8988T (cell line): ENCODE measurements at regions not wholly inside any gene's neighbourhood (a gene's known extent, or its start where the extent isn't known, plus 50 kb on each side); places are given as distances from the start of the nearest gene placed in this dataset.

Source experiments
- DNase-seq: peaks from one replicate; pipeline ENCODE4 v3.0.0; 2011

GRCh38 chr6:49097116-49097515 lies 365.9 kb downstream of the MMUT start:
- no peak for DNase-seq

DNA sequence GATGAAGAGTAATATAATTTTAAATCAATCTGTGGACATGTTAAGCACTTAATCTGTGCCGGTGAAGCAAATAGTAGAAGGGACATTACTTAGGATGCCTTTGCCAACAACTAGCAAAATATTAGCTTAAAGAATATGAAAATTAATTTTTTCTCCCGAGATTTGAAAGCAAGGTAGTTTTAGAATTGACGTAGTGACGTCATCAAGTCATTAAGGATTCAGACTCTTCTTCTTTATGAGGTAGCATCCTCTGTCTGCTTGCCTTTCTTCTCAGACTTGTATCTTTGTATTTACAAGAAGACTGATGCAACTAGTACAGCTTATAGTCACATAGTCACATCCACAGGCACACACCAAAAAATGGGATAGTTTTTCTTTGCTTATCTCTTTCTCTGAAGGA lies 374.4 kb downstream of the MMUT start:
- no peak for DNase-seq

DNA sequence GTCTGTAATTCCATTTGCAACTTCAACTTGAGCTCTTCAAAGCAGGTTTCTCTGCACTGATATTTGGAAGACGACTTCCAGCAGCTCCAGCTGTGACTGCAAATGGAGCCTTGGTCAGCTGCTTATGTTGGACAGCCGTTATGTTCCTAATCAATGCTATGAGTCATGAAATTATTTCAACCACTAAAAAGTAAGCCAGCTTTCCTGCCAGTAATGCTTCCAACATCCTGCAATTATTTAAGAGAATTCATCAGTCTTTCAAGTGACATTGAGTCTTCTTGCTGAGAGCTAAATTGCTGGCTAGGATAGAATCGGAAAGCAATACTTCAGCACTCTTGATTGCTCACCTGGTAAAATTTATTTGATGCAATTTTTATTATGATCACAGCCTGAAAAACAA lies 375.7 kb downstream of the MMUT start:
- DNase-seq, result no peak

DNA sequence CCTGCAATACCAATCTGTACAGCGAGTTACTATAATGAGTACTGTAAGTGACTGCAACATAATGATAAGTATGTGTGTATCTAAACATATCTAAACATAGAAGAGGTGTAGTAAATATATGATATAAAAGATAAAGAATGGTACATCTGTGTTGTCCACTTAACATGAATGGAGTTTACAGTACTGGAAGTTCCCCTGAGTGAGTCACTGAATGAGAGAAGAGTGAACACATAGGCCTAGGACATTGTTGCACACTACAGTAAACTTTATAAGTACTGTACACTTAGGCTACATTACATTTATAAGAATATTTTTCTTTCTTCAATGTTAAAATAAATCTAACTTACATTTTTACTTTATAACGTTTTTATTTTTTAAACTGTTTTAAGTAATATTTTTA lies 380.4 kb downstream of the MMUT start:
- DNase-seq, result no peak

DNA sequence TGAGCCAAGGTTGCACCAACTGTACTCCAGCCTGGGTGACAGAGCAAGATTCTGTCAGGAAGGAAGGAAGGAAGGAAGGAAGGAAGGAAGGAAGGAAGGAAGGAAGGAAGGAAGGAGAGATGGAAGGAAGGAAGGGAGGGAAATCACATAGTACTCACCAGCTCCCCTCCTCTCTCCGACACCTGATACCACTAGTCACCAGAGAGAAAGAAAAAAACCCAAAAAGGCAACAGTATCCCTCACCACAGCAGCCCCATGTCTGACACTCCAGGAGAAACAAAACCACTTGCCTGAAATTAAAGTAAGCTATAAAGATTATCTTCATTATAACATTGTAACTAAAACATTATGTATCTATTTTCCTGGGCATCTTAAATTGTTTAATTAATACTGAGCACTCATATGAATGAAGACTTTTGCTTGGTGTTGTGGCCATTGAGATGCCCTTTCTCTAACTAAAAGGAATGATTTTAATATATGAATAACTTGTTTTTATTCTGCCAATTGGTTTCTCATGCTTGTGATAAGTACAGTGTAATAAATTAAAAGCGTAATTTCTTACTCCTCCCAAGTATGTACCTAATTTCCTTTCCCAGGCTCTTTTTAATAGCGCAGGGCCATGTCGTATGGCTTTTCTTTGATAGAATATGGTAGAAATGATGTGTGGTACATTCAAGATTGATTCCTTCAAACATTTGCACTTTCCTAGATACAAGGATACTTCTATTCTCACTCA lies 390.0 kb downstream of the MMUT start:
- DNase-seq, result no peak

DNA sequence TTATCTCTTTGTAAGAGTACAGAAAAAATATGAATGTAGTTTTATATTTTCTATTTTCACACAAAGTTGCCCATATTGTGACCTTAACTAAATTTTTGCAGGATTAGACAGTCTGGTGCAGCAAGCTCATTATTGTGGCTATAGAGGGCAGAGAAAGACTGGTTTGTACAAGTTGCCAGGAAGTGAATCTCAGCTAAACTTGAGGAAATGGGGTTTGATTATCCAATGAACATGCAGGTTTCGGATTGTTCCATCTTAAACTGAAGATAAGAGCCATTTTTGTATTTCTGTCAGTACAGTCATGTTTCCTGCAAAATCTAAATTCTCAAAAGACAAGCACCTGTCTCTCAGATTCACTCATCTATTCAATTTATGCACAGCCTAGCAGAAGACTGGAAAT lies 390.9 kb downstream of the MMUT start:
- DNase-seq, result no peak

- no peak for DNase-seq
Observed at GRCh38 chr6:49070411-49070810, 392.6 kb downstream of the MMUT start.

DNA sequence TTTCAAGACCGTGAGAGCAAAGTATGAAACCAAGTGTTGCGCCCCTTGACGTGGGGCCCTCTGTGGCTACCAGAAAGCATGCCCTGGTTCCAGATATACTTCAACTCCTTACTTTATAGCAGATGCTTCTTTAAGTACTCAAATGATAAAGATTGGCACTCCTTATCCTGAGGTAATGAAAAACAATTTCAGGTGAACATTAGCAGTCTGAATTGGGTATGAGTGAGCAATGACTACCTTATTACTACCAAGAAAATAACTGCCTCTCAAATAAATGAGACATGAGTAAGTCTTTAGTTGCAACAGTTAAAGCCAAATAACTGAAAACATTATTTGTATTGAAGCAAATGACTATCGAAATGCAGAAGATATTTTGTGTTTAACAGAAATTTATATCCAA lies 408.7 kb downstream of the MMUT start:
- DNase-seq, result no peak

- no peak for DNase-seq
Observed at GRCh38 chr6:49052901-49053300, 410.2 kb downstream of the MMUT start.

GRCh38 chr6:49051281-49051680 lies 411.8 kb downstream of the MMUT start:
- no peak for DNase-seq

DNA sequence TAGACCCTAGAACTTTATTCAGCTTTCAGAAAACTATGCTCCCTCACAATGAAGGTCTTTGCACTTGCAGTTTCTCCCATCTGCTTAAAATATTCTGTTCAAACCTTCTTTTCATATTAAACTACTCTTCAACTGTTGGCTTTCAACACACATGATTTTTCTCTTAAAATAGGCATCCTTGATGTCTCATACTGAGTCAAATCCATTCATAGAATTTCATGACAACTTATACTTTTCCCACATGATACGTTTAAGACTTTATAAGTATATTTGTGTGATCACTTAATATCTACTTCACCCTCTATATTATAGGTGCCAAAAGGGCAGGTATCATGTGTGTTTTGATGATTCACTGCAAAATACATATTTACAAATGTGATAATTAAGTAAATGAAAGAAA lies 412.5 kb downstream of the MMUT start:
- DNase-seq, result no peak

- no peak for DNase-seq
Observed at GRCh38 chr6:49038294-49038822, 424.7 kb downstream of the MMUT start.

GRCh38 chr6:49030251-49031020 lies 432.6 kb downstream of the MMUT start:
- no peak for DNase-seq

DNA sequence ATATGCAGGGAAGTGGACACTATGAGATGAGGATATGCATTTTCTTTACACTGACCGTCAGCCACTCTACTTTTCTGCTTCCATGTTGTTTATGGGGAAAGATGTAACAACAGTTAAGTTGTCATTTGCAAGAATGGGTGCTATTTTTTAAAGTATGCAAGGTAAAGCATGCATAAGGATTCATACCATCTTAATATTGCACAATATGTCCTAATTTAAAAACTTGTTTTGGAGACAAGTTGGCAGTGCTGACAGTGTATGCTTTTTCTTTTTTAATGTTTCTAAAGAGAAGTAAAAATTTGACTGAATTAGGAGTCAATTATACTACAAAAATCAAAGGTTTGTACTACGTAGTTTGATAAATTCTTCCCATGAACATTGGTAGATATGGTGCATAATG lies 435.4 kb downstream of the MMUT start:
- no peak for DNase-seq

GRCh38 chr6:49025273-49026240 lies 437.5 kb downstream of the MMUT start:
- no peak for DNase-seq

DNA sequence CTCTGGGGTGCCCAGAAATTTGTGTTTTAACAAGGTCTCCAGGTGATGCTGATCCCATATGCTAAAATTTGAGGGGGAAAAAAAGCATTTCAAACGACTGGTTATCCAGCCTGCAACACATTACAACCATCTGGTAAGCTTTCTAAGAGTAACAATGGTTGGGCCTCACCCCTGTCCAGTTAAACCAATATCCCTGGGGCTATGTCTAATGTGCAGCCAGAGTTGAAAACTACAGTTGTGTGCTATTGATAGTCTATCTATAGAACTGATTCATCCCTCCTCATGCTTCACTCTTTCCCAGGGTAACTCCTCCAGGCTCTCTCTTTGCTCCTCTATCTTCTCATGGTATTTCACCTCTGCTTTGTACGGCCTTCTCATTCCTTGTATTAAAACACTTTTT lies 458.3 kb downstream of the MMUT start:
- DNase-seq, result no peak

GRCh38 chr6:49003348-49003747 lies 459.7 kb downstream of the MMUT start:
- no peak for DNase-seq

- DNase-seq, result no peak
Observed at GRCh38 chr6:49001856-49002541, 461.1 kb downstream of the MMUT start.

DNA sequence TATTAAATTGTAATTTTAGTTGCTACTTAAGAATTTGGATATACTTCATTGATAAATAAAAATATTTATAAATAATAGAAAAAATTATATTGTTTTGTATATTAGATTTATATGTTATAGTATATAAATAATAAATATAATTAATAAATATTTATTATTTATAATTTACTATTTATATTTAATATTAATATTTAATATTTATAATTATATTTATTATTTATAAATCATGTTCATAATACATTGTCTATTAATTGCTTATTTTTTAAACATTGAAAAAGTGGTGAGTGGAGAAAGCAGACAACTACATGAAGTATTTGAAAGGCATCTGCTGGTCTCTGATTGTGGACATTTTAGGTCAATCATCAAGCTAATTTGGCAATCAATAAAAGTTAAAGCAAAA lies 464.5 kb downstream of the MMUT start:
- no peak for DNase-seq

DNA sequence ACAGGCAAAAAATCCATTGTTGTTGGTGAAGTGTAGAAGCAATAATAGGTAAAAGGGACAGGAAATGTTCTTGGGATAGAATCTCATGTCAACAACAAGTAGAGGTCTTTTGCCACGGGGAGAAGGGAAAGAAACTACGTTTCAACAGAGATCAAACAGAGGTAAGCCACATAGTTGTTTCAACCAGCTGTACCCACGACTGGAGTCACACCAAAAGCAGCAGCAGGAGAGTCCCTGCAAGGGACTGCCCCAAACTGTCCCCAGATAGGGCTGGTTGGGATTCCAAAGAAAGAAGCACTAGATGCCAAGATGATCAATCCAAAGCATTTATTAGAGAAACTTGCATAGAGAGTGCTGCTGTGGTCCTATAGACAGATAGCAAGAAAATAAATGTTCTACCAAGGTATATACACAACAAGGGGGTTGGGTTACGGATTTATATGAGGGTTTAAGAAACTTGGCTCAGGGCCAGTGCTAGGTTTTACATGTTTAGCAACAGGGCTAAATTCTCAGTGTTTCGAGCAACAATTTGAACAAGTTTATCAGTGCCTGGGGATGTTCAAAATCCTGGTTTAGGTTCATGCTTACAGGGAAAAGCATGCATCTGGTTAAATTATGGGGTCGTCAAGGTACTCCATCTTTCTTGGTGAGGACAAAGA lies 466.5 kb downstream of the MMUT start:
- DNase-seq, result no peak

DNA sequence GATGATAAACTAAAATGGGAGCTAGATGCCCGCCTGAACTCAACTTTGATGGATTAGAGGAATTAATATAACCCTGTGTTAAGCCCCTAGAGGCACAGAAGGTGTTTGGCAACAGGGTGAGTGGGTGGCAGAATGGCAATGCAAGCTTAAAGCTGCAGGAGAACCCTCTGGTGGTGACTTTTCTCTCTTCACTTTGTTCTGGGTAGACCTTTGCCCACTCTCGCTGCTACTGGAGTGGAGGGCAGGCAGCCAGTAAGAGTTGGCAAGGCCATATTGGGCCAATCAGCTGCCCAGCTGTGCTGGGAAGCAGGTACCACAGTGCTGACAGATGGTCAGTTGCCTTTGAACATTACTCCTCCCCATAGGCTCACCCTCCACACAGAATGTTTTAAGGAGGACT lies 468.2 kb downstream of the MMUT start:
- no peak for DNase-seq

GRCh38 chr6:48990739-48991138 lies 472.3 kb downstream of the MMUT start:
- DNase-seq, result no peak
